ENCODE measurements at regions not wholly inside any gene's neighbourhood (a gene's known extent, or its start where the extent isn't known, plus 50 kb on each side); places are given as distances from the start of the nearest gene placed in this dataset.

- Histone ChIP-seq H4K20me1 (ENCODE audit: insufficient read depth, low read length) (no peaks in the 10 kb centered on the region), H3K79me2 (ENCODE audit: insufficient read depth, low read depth, low read length) (no peaks in the 10 kb centered on the region), H3K9me2 (ENCODE audit: insufficient read depth, low read length) (no peaks in the 10 kb centered on the region), H3K4me3 (ENCODE audit: low read depth, low read length, poor library complexity, severe bottlenecking) (no peak overlapping the region), H3K36me3 (ENCODE audit: insufficient read depth, low read length) (no peaks in the 10 kb centered on the region), H2AFZ (ENCODE audit: low read length) (no peak overlapping the region), H3K9me3 (ENCODE audit: low read length) (no peaks in the 10 kb centered on the region), H3K4me2 (ENCODE audit: low read length) (no peak overlapping the region), H3K4me1 (ENCODE audit: insufficient read depth, low read length, poor library complexity, severe bottlenecking) (no peaks in the 10 kb centered on the region), H3K27ac (ENCODE audit: low read depth, low read length, poor library complexity, severe bottlenecking) (no peak overlapping the region)
- TF ChIP-seq EZH2phosphoT487 (IDR thresholded peaks at IDR 0.05; ENCODE audit: borderline replicate concordance, low read depth, low read length), result no peak
- TF ChIP-seq CTCF (conservative IDR thresholded peaks at IDR 0.05; ENCODE audit: low read length), result no peak
- intact Hi-C loops (cut with micrococcal nuclease; ENCODE audit: unreplicated experiment), result no loop called here
- CTCF ChIA-PET (ENCODE audit: unreplicated experiment), result no interaction called here
- no TSS peak for BruUV-seq (replicated peaks)
- DNase-seq (ENCODE audit: low spot score), result no peak
- POLR2A ChIA-PET, result interaction anchor here (0.6 kb wide), 1 partner anchor 117 kb away, joined by 3 read pairs; no protein-coding TSS in a partner anchor
These were observed 235.6 kb upstream of the TUSC1 start for GRCh38 chr9:25913806-25914205.

GRCh38 chr9:25904701-25905100 lies 226.5 kb upstream of the TUSC1 start:
- no peaks in the 10 kb centered on the region for H3K36me3 ChIP-seq (ENCODE audit: insufficient read depth, low read length)
- TF ChIP-seq CTCF (conservative IDR thresholded peaks at IDR 0.05; ENCODE audit: low read length) (no peak), EZH2phosphoT487 (IDR thresholded peaks at IDR 0.05; ENCODE audit: borderline replicate concordance, low read depth, low read length) (no peak)
- H3K4me3 ChIP-seq (ENCODE audit: low read depth, low read length, poor library complexity, severe bottlenecking), result no peak overlapping the region
- H3K9me3 ChIP-seq (ENCODE audit: low read length), result no peaks in the 10 kb centered on the region
- BruUV-seq (replicated peaks), result no TSS peak
- H3K9me2 ChIP-seq (ENCODE audit: insufficient read depth, low read length), result no peaks in the 10 kb centered on the region
- ChIA-PET POLR2A (no interaction called here), CTCF (ENCODE audit: unreplicated experiment) (no interaction called here)
- DNase-seq (ENCODE audit: low spot score), result no peak
- H3K4me1 ChIP-seq (ENCODE audit: insufficient read depth, low read length, poor library complexity, severe bottlenecking), result no peaks in the 10 kb centered on the region
- H3K4me2 ChIP-seq (ENCODE audit: low read length), result no peak overlapping the region
- no peak overlapping the region for H3K27ac ChIP-seq (ENCODE audit: low read depth, low read length, poor library complexity, severe bottlenecking)
- no peak overlapping the region for H2AFZ ChIP-seq (ENCODE audit: low read length)
- no peaks in the 10 kb centered on the region for H4K20me1 ChIP-seq (ENCODE audit: insufficient read depth, low read length)
- intact Hi-C loops (cut with micrococcal nuclease; ENCODE audit: unreplicated experiment), result no loop called here
- no peaks in the 10 kb centered on the region for H3K79me2 ChIP-seq (ENCODE audit: insufficient read depth, low read depth, low read length)

GRCh38 chr9:25891527-25891926 lies 213.3 kb upstream of the TUSC1 start:
- ChIA-PET POLR2A (no interaction called here), CTCF (ENCODE audit: unreplicated experiment) (no interaction called here)
- no peak for DNase-seq (ENCODE audit: low spot score)
- no peaks in the 10 kb centered on the region for H3K9me3 ChIP-seq (ENCODE audit: low read length)
- no peaks in the 10 kb centered on the region for H4K20me1 ChIP-seq (ENCODE audit: insufficient read depth, low read length)
- H3K4me1 ChIP-seq (ENCODE audit: insufficient read depth, low read length, poor library complexity, severe bottlenecking), result no peaks in the 10 kb centered on the region
- no peaks in the 10 kb centered on the region for H3K36me3 ChIP-seq (ENCODE audit: insufficient read depth, low read length)
- no peak overlapping the region for H3K4me2 ChIP-seq (ENCODE audit: low read length)
- no peak overlapping the region for H3K27ac ChIP-seq (ENCODE audit: low read depth, low read length, poor library complexity, severe bottlenecking)
- BruUV-seq (replicated peaks), result no TSS peak
- no peaks in the 10 kb centered on the region for H3K9me2 ChIP-seq (ENCODE audit: insufficient read depth, low read length)
- H2AFZ ChIP-seq (ENCODE audit: low read length), result no peak overlapping the region
- H3K4me3 ChIP-seq (ENCODE audit: low read depth, low read length, poor library complexity, severe bottlenecking), result no peak overlapping the region
- TF ChIP-seq EZH2phosphoT487 (IDR thresholded peaks at IDR 0.05; ENCODE audit: borderline replicate concordance, low read depth, low read length) (no peak), CTCF (conservative IDR thresholded peaks at IDR 0.05; ENCODE audit: low read length) (no peak)
- intact Hi-C loops (cut with micrococcal nuclease; ENCODE audit: unreplicated experiment), result no loop called here
- no peaks in the 10 kb centered on the region for H3K79me2 ChIP-seq (ENCODE audit: insufficient read depth, low read depth, low read length)

All from OCI-LY7 (cell line).